HCT116 (cell line): ENCODE measurements at regions not wholly inside any gene's neighbourhood (a gene's known extent, or its start where the extent isn't known, plus 50 kb on each side); places are given as distances from the start of the nearest gene placed in this dataset.

Experiments used
- CEBPB ChIP-seq: IDR thresholded peaks from 2 replicates; pipeline ENCODE4 v1.6.1; 2012; ENCODE audit warnings: low read depth
- CTCF ChIP-seq, 3 experiments: fragments of 200-600 bp in 1 of 3; sonication (generic) in 1 of 3; IDR thresholded peaks in 2 of 3; conservative IDR thresholded peaks in 1 of 3; 2 replicates each; pipeline ENCODE4 v1.5.1; 2012 to 2017; ENCODE audit warnings: low read depth in 2 of 3, low read length in 2 of 3, antibody characterized with exemption in 1 of 3, borderline replicate concordance in 1 of 3, control low read depth in 1 of 3, mild to moderate bottlenecking in 1 of 3, mixed read lengths in 1 of 3, mixed run types in 1 of 3, moderate library complexity in 1 of 3; ENCODE audit not compliant: insufficient read depth in 1 of 3
- EGR1 ChIP-seq: IDR thresholded peaks from 2 replicates; pipeline ENCODE4 v1.6.1; 2012; ENCODE audit warnings: low read depth
- EZH2 ChIP-seq: fragments of 200-600 bp; sonication (generic); IDR thresholded peaks from 2 replicates; pipeline ENCODE4 v1.6.1; 2017; ENCODE audit warnings: antibody characterized with exemption, mixed run types
- MAX ChIP-seq: IDR thresholded peaks from 2 replicates; pipeline ENCODE4 v1.6.1; 2012
- POLR2A ChIP-seq: IDR thresholded peaks from 2 replicates; pipeline ENCODE4 v1.7.0; 2011; ENCODE audit warnings: borderline replicate concordance; ENCODE audit not compliant: insufficient read depth, insufficient read length; ENCODE audit errors: extremely low read depth
- POLR2AphosphoS5 ChIP-seq: IDR thresholded peaks from 2 replicates; pipeline ENCODE4 v1.6.1; 2011; ENCODE audit warnings: mild to moderate bottlenecking, low read depth, low read length, moderate library complexity
- SP1 ChIP-seq: IDR thresholded peaks from 2 replicates; pipeline ENCODE4 v1.6.1; 2012; ENCODE audit warnings: low read depth
- SRF ChIP-seq: IDR thresholded peaks from 2 replicates; pipeline ENCODE4 v1.6.1; 2012; ENCODE audit warnings: low read depth
- YY1 ChIP-seq: IDR thresholded peaks from 2 replicates; pipeline ENCODE4 v1.6.1; 2011; ENCODE audit warnings: low read length, low read depth, moderate library complexity, mild to moderate bottlenecking; ENCODE audit not compliant: insufficient replicate concordance; ENCODE audit errors: extremely low read depth
- ZFX ChIP-seq: fragments of 450-650 bp; IDR thresholded peaks from 2 replicates; pipeline ENCODE4 v1.6.1; 2017
- ZNF274 ChIP-seq: fragments of 200-500 bp; sonication (Bioruptor generic); IDR thresholded peaks from 2 replicates; pipeline ENCODE4 v1.6.1; 2014; ENCODE audit warnings: mild to moderate bottlenecking, low read depth, low read length, inconsistent platforms

DNA sequence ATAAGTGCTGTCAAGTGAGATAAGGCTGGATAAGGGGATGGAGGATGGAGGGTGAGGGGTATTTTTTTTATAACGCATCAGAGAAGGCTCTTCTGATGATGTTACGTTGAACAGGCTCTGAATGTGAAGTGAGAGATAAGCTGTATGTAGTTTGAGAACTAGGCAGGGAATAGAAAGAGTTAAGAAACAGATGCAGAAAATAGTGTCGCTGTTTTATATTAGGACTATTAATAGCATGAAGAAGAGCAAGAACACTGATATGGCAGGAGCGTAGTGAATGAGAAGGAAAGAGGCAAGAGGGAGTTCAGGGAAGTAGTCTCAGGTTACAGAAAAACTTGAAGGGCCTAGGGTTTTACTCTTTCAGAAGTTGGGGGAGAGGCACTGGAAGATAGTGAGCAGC is 59.8 kb downstream of the GPR88 start:
- TF ChIP-seq CTCF (IDR thresholded peaks at IDR 0.05 in 2 of 3, conservative IDR thresholded peaks at IDR 0.05 in 1 of 3; ENCODE audit: borderline replicate concordance in 1 of 3, insufficient read depth in 1 of 3, low read depth in 2 of 3, low read length in 2 of 3) (no peak), MAX (no peak), ZFX (no peak), EZH2 (no peak), CEBPB (no peak), POLR2A (no peak), YY1 (no peak), EGR1 (no peak), SRF (no peak), POLR2AphosphoS5 (no peak), SP1 (no peak), ZNF274 (no peak)
